ENCODE measurements at regions not wholly inside any gene's neighbourhood (a gene's known extent, or its start where the extent isn't known, plus 50 kb on each side); places are given as distances from the start of the nearest gene placed in this dataset.

- H3K4me1 Mint-ChIP-seq: peaks cover 29% of the 10 kb centered on the region
- no peak overlapping the region for H3K27ac Mint-ChIP-seq
- ChIA-PET CTCF (no interaction called here), POLR2A (no interaction called here)
- no peaks in the 10 kb centered on the region for H3K27me3 Mint-ChIP-seq (ENCODE audit: low read depth)
- peaks cover 12% of the 10 kb centered on the region for H3K9me3 Mint-ChIP-seq
- ATAC-seq (no peak), DNase-seq (ENCODE audit: low spot score) (no peak)
- no peaks in the 10 kb centered on the region; the same call in 1 of the 2 replicates for H3K36me3 Mint-ChIP-seq
- no peak overlapping the region for H3K4me3 Mint-ChIP-seq
- TF ChIP-seq E2F1 (CRISPR knock-in tag; IDR thresholded peaks at IDR 0.05) (no peak), ZNF317 (CRISPR knock-in tag; IDR thresholded peaks at IDR 0.05; ENCODE audit: borderline replicate concordance, low read depth) (no peak), CREB1 (CRISPR knock-in tag; IDR thresholded peaks at IDR 0.05) (no peak), JAZF1 (CRISPR knock-in tag; IDR thresholded peaks at IDR 0.05) (no peak), MAX (CRISPR knock-in tag; IDR thresholded peaks at IDR 0.05) (no peak), ESRRA (CRISPR knock-in tag; IDR thresholded peaks at IDR 0.05; ENCODE audit: borderline replicate concordance) (no peak), IRF1 (CRISPR knock-in tag; IDR thresholded peaks at IDR 0.05) (no peak), FOXK1 (CRISPR knock-in tag; IDR thresholded peaks at IDR 0.05) (no peak), HMGA2 (CRISPR knock-in tag; IDR thresholded peaks at IDR 0.05) (no peak), ETV6 (CRISPR knock-in tag; IDR thresholded peaks at IDR 0.05) (no peak), ELF4 (CRISPR knock-in tag; IDR thresholded peaks at IDR 0.05; ENCODE audit: low read depth) (no peak), E2F5 (CRISPR knock-in tag; IDR thresholded peaks at IDR 0.05) (no peak), SMAD4 (CRISPR knock-in tag; IDR thresholded peaks at IDR 0.05) (no peak), PREB (CRISPR knock-in tag; IDR thresholded peaks at IDR 0.05; ENCODE audit: borderline replicate concordance) (no peak), RORB (CRISPR knock-in tag; IDR thresholded peaks at IDR 0.05) (no peak), PRDM15 (CRISPR knock-in tag; IDR thresholded peaks at IDR 0.05) (no peak)
Measured at GRCh38 chr6:14645221-14645620, 527.6 kb downstream of the CD83 start.

- no peak for ATAC-seq
- Mint-ChIP-seq H3K27ac (no peak overlapping the region), H3K4me1 (peaks cover 23% of the 10 kb centered on the region), H3K9me3 (peaks cover 12% of the 10 kb centered on the region), H3K4me3 (no peak overlapping the region), H3K27me3 (ENCODE audit: low read depth) (no peaks in the 10 kb centered on the region), H3K36me3 (no peaks in the 10 kb centered on the region; the same call in 1 of the 2 replicates)
- DNase-seq (ENCODE audit: low spot score): no peak
- CTCF ChIA-PET: no interaction called here
- POLR2A ChIA-PET: no interaction called here
- TF ChIP-seq E2F5 (CRISPR knock-in tag; IDR thresholded peaks at IDR 0.05) (no peak), CBFB (CRISPR knock-in tag; IDR thresholded peaks at IDR 0.05; ENCODE audit: low read depth) (no peak), GABPB1 (CRISPR knock-in tag; IDR thresholded peaks at IDR 0.05) (no peak), E2F4 (CRISPR knock-in tag; IDR thresholded peaks at IDR 0.05; ENCODE audit: borderline replicate concordance, low read depth) (no peak), ELF4 (CRISPR knock-in tag; IDR thresholded peaks at IDR 0.05; ENCODE audit: low read depth) (no peak), ZNF671 (CRISPR knock-in tag; IDR thresholded peaks at IDR 0.05) (no peak), CDX4 (CRISPR knock-in tag; IDR thresholded peaks at IDR 0.05; ENCODE audit: borderline replicate concordance) (no peak), ZSCAN18 (CRISPR knock-in tag; IDR thresholded peaks at IDR 0.05) (no peak)
Measured at GRCh38 chr6:14645841-14646240, 528.3 kb downstream of the CD83 start.
